HFF-Myc (cell line): ENCODE measurements at regions not wholly inside any gene's neighbourhood (a gene's known extent, or its start where the extent isn't known, plus 50 kb on each side); places are given as distances from the start of the nearest gene placed in this dataset.

Experiments
- DNase-seq: peaks from one replicate; pipeline ENCODE4 v3.0.0-alpha.2; 2011; ENCODE audit warnings: low read depth; ENCODE audit errors: extremely low read depth
- H3K4me3 ChIP-seq: replicated peaks from 2 replicates; pipeline ENCODE4 v1.5.1; 2011; ENCODE audit warnings: low read depth, mild to moderate bottlenecking, control low read depth, low read length
- TF ChIP-seq, protein P1 (sequence below): IDR thresholded peaks from 2 replicates; pipeline ENCODE4 v1.5.1; 2012; ENCODE audit warnings: mild to moderate bottlenecking, low read depth, low read length, control low read depth; ENCODE audit errors: missing control alignments

DNA sequence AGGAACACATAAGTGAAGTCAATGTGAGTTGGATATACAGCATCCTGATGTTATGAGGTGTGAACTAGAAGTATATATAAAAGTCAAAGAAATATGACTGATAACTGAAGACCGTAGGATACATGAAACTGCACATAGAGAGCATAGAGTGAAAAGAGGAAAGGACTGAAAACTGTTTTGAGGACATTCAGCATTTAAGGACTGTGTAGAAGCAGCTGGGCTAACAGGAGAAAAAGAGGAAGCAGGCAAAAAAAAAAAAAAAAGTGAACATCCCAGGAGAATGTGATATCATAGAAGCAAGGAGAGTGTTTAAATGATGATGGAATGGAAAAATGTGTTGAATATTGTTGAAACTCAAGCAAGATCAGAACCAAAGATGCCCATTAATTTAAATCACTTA lies 363.5 kb downstream of the PCDH20 start:
- TF ChIP-seq, protein P1, sequence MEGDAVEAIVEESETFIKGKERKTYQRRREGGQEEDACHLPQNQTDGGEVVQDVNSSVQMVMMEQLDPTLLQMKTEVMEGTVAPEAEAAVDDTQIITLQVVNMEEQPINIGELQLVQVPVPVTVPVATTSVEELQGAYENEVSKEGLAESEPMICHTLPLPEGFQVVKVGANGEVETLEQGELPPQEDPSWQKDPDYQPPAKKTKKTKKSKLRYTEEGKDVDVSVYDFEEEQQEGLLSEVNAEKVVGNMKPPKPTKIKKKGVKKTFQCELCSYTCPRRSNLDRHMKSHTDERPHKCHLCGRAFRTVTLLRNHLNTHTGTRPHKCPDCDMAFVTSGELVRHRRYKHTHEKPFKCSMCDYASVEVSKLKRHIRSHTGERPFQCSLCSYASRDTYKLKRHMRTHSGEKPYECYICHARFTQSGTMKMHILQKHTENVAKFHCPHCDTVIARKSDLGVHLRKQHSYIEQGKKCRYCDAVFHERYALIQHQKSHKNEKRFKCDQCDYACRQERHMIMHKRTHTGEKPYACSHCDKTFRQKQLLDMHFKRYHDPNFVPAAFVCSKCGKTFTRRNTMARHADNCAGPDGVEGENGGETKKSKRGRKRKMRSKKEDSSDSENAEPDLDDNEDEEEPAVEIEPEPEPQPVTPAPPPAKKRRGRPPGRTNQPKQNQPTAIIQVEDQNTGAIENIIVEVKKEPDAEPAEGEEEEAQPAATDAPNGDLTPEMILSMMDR: no peak
- DNase-seq: no peak

DNA sequence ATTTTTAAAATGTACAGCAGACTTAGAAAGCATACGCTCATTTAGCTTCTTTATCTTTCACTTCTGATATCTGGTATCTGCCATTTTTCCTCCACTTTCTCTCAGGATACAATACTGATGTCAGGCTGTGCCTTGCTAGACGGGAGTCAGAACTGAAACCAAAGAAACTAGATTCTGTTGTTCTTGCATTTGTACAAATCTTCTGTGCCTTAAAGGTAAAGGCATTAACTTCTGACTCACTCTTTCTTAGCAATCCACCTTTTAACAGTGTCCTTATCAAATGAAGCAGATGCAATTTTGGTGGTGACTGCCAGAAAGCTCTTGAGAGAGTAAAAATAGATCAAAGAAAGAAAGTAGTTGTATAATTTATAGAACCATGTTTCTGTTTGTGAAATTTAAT lies 370.4 kb downstream of the PCDH20 start:
- TF ChIP-seq, protein P1: no peak
- H3K4me3 ChIP-seq: no peak overlapping the region
- no peak for DNase-seq

More for the DNA sequence above, 363.5 kb downstream of the PCDH20 start:
- H3K4me3 ChIP-seq: no peak overlapping the region

DNA sequence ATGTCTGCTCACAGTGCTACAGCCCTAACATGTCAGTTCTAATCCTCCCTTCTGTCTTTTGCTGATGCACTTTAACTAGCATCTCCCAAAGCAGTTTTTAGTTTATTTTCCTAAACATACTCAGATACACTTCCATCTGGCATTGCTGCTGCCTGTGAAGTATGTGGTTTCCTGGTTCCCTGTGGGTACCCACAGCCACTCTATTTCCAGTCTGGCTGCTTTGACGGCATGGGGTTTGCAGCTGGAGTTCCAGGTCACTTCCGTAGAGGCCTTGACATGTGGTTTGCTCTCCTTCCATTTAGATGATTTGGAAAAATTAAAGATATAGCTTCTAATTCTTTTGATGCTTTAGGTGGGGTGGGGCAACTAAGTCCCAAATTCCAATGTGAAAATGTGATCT lies 375.5 kb downstream of the PCDH20 start:
- TF ChIP-seq, protein P1: no peak
- no peak overlapping the region for H3K4me3 ChIP-seq
- DNase-seq: no peak

DNA sequence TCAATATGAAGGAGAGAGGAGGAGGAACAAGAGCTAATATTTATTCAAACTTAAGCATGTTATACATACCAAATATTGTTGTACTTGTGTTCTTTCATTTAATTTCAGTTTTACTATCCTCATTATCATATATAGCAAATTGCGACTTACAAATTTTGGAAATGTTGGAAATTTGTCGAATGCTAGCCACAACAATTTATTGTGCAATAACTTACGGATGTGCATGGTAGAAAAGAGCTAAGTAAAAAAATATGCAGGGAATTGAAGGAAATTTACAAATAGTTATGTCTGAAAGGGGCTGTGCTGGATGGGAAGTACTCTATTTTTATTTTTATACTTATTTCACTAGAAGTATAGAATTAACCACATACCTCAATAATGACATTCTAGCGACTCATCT lies 376.3 kb downstream of the PCDH20 start:
- no peak for DNase-seq
- TF ChIP-seq, protein P1: no peak
- no peak overlapping the region for H3K4me3 ChIP-seq

DNA sequence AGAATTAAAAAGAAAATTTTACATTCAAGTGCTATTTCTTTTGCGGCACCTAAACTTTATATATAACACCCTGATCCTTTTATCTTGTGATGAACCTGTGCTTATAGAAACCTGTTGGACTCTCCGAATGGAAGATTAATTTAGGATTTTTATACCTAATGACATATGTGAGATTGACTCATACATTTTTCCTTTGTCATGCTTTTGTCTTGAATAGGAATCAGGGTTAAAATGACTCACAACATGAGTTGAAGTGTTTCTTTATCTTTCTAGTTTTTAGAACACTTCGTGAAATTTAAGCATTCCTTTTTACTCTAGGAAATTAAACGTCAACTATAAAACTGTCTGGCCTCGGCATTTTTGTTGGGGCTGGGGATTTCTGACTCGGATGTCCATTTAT lies 378.9 kb downstream of the PCDH20 start:
- no peak overlapping the region for H3K4me3 ChIP-seq
- DNase-seq: no peak
- TF ChIP-seq, protein P1: no peak

DNA sequence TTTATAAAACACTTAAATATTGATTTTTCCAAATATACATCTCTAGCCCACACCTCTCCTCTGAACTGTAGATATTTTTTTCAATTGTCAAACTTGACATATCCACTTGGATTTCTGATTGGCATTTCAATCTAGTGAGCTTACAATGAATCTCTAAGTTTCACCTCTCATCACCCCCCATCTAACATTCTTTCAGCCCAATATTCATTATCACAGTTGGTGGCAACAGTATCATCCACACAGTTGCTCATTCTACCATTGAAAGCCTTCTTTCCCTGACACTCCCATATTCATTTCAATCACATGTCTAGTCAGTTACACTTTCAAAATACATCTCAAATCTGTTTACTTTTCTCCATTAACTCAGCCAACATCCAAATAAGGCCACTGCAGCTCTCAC lies 385.2 kb downstream of the PCDH20 start:
- DNase-seq: no peak
- H3K4me3 ChIP-seq: no peak overlapping the region
- TF ChIP-seq, protein P1: no peak

DNA sequence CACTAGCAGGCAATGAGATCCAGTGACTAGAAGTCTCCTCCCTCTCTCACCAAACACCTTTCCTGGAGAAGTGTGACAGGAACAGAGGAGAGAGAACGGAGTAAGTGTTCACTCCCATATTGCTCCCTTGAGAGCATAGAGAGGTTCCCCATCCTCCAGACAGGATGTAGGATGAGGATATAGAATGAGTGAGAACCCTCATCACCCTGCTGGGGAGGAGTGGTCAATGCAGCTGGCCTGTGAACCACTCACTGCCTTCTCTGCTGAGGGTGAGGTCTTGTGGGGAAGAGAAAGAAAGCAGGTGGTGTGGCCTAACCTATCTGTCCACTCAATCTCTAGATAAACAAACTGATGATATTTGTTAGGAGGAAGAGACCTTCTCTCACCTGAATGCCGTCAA lies 386.6 kb downstream of the PCDH20 start:
- TF ChIP-seq, protein P1: no peak
- no peak overlapping the region for H3K4me3 ChIP-seq
- DNase-seq: no peak
